Progenitor cell of endocrine pancreas (in vitro differentiated cells): ENCODE measurements at regions not wholly inside any gene's neighbourhood (a gene's known extent, or its start where the extent isn't known, plus 50 kb on each side); places are given as distances from the start of the nearest gene placed in this dataset.

Experiments used
- DNase-seq: peaks from one replicate; pipeline ENCODE4 v3.0.0; 2021; ENCODE audit warnings: low spot score; ENCODE audit not compliant: unreplicated experiment
- H3K27ac Mint-ChIP-seq: 2 replicates; pipeline ENCODE4 v1.8.0; 2021; ENCODE audit warnings: mild to moderate bottlenecking, moderate library complexity, mixed read lengths
- H3K27me3 Mint-ChIP-seq: 2 replicates; pipeline ENCODE4 v1.8.0; 2021; ENCODE audit warnings: mixed read lengths
- H3K36me3 Mint-ChIP-seq: 2 replicates; pipeline ENCODE4 v1.8.0; 2022; ENCODE audit warnings: mixed read lengths; ENCODE audit not compliant: insufficient read depth
- H3K4me1 Mint-ChIP-seq: 2 replicates; pipeline ENCODE4 v1.8.0; 2021; ENCODE audit warnings: low read depth, mixed read lengths
- H3K4me3 Mint-ChIP-seq: 2 replicates; pipeline ENCODE4 v1.8.0; 2021; ENCODE audit warnings: low read depth, mild to moderate bottlenecking, moderate library complexity, mixed read lengths
- H3K9me3 Mint-ChIP-seq: 2 replicates; pipeline ENCODE4 v1.8.0; 2021; ENCODE audit warnings: low read depth, mixed read lengths
- CTCF ChIP-seq: fragments of 200-600 bp; sonication (generic); IDR thresholded peaks from one replicate; pipeline ENCODE4 v1.5.0; 2021; ENCODE audit warnings: antibody characterized with exemption, mild to moderate bottlenecking; ENCODE audit not compliant: unreplicated experiment

DNA sequence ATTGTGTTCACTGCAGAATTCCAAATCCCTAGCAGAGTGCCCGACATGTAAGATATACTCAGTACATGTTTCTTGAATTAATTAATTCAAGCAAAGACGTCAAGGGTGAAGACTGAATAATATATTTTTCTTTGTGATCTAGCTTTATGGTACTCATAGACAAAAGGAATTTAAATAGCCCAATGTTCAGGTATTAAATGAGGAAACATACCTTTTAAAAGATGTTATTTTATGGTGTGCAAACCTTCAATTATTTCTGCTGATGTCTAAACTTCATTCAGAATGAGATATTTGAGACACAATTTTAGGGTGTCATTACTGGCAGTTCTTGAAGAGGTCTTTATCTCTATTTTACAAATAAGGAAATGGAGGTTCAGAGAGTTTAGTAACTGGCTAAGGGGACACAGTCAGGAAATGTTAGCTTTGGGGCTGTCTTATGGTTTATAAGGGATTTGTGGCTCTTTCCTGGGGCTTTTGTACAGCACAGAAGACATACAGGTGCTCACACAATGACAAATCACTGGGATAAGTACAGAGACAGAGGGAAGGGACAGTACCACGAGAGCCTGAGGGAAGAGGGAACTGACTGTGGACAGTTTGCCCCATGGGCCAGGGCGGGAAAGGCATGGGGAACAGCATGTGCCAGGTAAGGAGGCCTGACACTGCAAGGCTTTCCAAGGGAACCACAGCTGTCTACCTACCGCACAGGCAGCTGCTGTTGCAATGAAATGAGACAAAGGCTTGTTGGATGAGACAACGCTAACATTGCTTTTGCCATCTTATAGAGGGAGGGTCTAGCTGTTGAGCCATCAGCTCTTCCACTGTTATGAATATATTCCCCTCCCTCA lies 155.3 kb downstream of the DDX1 start:
- peaks cover 2% of the 10 kb centered on the region for H3K9me3 Mint-ChIP-seq
- no peak for DNase-seq
- H3K27me3 Mint-ChIP-seq = peaks cover 25% of the 10 kb centered on the region
- no peak overlapping the region for H3K4me3 Mint-ChIP-seq
- H3K4me1 Mint-ChIP-seq = peaks cover 7% of the 10 kb centered on the region
- H3K36me3 Mint-ChIP-seq = no peaks in the 10 kb centered on the region
- H3K27ac Mint-ChIP-seq = peak overlapping the region; percentile 94
- no peak for TF ChIP-seq CTCF

- H3K4me1 Mint-ChIP-seq = peaks cover 9% of the 10 kb centered on the region
- H3K9me3 Mint-ChIP-seq = no peaks in the 10 kb centered on the region
- H3K27me3 Mint-ChIP-seq = peaks cover 33% of the 10 kb centered on the region
- no peak overlapping the region for H3K4me3 Mint-ChIP-seq
- peak overlapping the region; percentile 94 for H3K27ac Mint-ChIP-seq
- H3K36me3 Mint-ChIP-seq = no peaks in the 10 kb centered on the region
- no peak for TF ChIP-seq CTCF
- DNase-seq = no peak
Measured at GRCh38 chr2:15747603-15748471, 156.2 kb downstream of the DDX1 start.

- H3K4me1 Mint-ChIP-seq = peaks cover 9% of the 10 kb centered on the region
- H3K27ac Mint-ChIP-seq = no peak overlapping the region
- DNase-seq = no peak
- no peaks in the 10 kb centered on the region for H3K9me3 Mint-ChIP-seq
- no peak overlapping the region for H3K4me3 Mint-ChIP-seq
- H3K36me3 Mint-ChIP-seq = no peaks in the 10 kb centered on the region
- H3K27me3 Mint-ChIP-seq = peaks cover 43% of the 10 kb centered on the region
- TF ChIP-seq CTCF = peak; percentile 51
Measured at GRCh38 chr2:15748736-15749323, 157.2 kb downstream of the DDX1 start.

DNA sequence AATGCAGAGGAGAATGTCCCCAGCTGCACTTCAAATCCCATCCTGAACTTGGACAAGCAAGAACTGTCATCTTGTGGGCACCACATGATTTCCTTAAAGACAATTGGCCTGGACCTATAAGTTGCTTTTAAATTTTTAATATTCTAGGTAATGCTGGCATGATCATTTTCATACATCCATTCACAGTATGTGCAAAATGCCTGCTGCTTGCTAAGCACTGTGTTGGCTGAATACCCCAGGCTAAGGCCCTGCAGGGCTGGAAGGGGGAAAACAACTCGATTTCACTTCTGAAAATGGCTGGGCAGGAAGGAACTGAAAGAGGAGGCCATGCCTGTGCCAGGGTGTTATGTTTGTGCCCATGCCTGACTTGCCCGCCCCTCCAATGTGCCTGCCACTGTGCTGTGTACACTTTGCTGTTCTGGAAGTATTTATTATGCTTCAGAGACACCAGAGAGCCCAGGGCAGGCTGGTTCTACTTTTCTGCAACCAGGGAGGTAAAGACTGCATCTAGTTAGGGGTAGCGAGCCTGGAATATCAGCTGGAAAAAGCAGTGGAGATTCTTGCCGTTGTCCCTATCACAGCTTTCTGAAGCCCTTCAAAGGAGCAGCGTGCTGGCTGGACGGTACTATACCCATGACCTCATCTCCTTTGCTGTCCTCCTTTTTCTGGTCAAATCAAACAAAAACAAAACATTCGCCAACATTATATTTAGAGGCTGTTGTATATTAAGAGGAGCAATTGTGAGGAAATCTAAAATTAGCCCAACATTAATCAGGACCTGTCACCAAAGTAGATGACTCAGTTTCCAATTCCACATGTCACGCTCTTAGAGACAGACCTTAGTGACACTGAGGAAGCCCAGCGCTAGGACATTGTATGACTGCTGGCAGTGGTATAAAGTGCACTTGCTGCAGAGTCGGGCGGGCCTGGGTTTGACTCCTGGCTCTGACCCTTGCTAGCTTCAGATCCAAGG lies 158.1 kb downstream of the DDX1 start:
- peaks cover 9% of the 10 kb centered on the region for H3K4me1 Mint-ChIP-seq
- no peak for TF ChIP-seq CTCF
- H3K9me3 Mint-ChIP-seq = no peaks in the 10 kb centered on the region
- H3K27me3 Mint-ChIP-seq = peaks cover 47% of the 10 kb centered on the region
- H3K27ac Mint-ChIP-seq = no peak overlapping the region
- no peak overlapping the region for H3K4me3 Mint-ChIP-seq
- H3K36me3 Mint-ChIP-seq = no peaks in the 10 kb centered on the region
- no peak for DNase-seq
